ENCODE measurements at regions not wholly inside any gene's neighbourhood (a gene's known extent, or its start where the extent isn't known, plus 50 kb on each side); places are given as distances from the start of the nearest gene placed in this dataset.

DNA sequence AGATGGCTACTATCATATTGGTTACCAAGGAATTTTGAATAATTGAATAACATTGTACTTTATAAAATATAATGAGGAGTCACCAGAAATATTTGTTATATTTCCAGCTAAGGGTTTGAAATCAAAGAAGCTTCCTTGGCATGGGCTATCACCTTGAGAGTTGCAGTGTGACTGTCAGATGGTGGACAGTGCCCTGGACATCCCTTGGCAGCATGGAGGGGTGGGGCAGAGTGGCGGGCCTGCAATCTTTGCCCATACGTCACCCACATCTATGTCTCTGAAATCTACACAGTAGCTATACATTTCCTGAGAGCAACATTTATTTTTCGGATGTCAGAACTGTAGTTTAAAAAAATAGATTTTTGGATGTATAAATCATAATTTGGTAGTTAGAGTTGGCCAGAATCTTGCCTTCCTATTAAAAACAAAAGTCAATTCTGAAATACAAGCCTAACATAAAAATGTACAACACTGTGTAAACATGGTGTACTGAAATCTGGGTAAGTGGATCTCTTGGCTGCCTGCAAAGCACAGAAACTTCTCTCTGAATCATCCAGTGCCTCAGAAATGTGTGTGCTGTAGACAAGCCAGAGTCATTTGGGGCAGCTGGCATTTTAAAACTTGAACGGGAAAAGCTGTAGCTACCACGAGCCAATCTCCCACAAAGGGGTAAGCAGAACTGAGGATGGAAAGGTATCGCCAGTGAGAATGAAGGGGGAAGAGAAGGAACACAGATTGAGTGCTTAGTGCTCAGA is 124.2 kb upstream of the ARHGAP28 start:
- no peak for DNase-seq (ENCODE audit: extremely low read depth, insufficient read length)
- H3K36me3 ChIP-seq (ENCODE audit: control insufficient read depth, insufficient read depth, low read length), result no peaks in the 10 kb centered on the region
- H3K4me3 ChIP-seq (replicated peaks; ENCODE audit: low read depth, low read length), result no peak overlapping the region
- no peaks in the 10 kb centered on the region for H3K27me3 ChIP-seq (replicated peaks; ENCODE audit: control insufficient read depth, insufficient read depth, low read length)
- TF ChIP-seq, protein P1, sequence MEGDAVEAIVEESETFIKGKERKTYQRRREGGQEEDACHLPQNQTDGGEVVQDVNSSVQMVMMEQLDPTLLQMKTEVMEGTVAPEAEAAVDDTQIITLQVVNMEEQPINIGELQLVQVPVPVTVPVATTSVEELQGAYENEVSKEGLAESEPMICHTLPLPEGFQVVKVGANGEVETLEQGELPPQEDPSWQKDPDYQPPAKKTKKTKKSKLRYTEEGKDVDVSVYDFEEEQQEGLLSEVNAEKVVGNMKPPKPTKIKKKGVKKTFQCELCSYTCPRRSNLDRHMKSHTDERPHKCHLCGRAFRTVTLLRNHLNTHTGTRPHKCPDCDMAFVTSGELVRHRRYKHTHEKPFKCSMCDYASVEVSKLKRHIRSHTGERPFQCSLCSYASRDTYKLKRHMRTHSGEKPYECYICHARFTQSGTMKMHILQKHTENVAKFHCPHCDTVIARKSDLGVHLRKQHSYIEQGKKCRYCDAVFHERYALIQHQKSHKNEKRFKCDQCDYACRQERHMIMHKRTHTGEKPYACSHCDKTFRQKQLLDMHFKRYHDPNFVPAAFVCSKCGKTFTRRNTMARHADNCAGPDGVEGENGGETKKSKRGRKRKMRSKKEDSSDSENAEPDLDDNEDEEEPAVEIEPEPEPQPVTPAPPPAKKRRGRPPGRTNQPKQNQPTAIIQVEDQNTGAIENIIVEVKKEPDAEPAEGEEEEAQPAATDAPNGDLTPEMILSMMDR (IDR thresholded peaks at IDR 0.05; ENCODE audit: insufficient read depth, low read length, poor library complexity, severe bottlenecking), result no peak

- no peak for DNase-seq (ENCODE audit: extremely low read depth, insufficient read length)
- no peaks in the 10 kb centered on the region for H3K27me3 ChIP-seq (replicated peaks; ENCODE audit: control insufficient read depth, insufficient read depth, low read length)
- TF ChIP-seq, protein P1 (IDR thresholded peaks at IDR 0.05; ENCODE audit: insufficient read depth, low read length, poor library complexity, severe bottlenecking), result no peak
- H3K36me3 ChIP-seq (ENCODE audit: control insufficient read depth, insufficient read depth, low read length), result no peaks in the 10 kb centered on the region
- H3K4me3 ChIP-seq (replicated peaks; ENCODE audit: low read depth, low read length), result no peak overlapping the region
Measured at GRCh38 chr18:6606411-6607085, 123.0 kb upstream of the ARHGAP28 start.

DNA sequence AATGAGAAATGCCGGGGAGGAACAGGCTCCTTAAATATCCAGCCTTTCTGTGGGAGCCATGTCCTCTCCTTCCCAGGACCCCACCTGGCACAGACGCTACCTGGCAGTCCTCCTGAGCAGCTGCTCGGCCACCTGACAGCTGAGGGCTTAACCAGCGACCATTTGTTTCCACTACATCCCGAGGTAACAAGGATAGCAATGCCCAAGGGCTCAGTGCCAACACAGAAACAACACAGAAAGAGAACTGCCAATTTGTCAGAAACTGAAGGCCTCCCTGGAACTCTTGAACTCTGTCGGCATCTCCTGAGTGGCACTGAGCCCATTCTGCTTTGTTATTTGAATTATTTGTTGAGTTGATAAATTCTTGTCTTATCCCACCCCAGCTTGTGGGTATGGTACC is 122.2 kb upstream of the ARHGAP28 start:
- Histone ChIP-seq H3K27me3 (replicated peaks; ENCODE audit: control insufficient read depth, insufficient read depth, low read length) (no peaks in the 10 kb centered on the region), H3K36me3 (ENCODE audit: control insufficient read depth, insufficient read depth, low read length) (no peaks in the 10 kb centered on the region), H3K4me3 (replicated peaks; ENCODE audit: low read depth, low read length) (no peak overlapping the region)
- DNase-seq (ENCODE audit: extremely low read depth, insufficient read length), result no peak
- TF ChIP-seq, protein P1 (IDR thresholded peaks at IDR 0.05; ENCODE audit: insufficient read depth, low read length, poor library complexity, severe bottlenecking), result no peak

DNA sequence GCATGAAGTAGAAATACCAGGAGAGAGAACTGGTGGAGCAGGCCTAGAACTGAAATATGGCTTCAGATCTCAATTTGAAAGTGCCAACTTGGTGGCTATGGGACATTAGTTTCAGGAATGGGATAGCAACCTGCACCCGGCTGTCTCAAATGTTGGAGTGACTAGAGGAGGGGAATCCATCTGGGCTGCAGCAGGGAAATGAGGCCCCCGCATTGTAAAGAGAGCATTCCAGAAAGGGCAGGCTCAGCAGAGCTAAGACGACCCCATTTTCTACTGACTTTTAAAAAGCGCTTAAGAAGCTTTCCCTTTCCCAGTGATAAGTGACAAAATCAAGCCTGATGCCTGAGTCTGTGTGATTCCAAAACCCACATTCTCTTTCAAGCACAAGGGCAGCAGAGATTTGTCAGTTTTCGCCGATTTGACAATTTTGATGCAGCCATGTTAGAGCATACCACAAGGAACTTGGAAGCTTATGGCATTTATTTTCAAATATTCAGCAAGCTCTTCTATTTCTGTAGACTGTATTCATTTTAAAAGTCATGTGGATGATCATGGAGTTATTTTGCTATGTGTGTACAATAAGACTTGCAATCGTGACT is 119.8 kb upstream of the ARHGAP28 start:
- DNase-seq (ENCODE audit: extremely low read depth, insufficient read length), result no peak
- H3K36me3 ChIP-seq (ENCODE audit: control insufficient read depth, insufficient read depth, low read length), result no peaks in the 10 kb centered on the region
- H3K27me3 ChIP-seq (replicated peaks; ENCODE audit: control insufficient read depth, insufficient read depth, low read length), result no peaks in the 10 kb centered on the region
- no peak overlapping the region for H3K4me3 ChIP-seq (replicated peaks; ENCODE audit: low read depth, low read length)
- TF ChIP-seq, protein P1 (IDR thresholded peaks at IDR 0.05; ENCODE audit: insufficient read depth, low read length, poor library complexity, severe bottlenecking), result no peak

- Histone ChIP-seq H3K4me3 (replicated peaks; ENCODE audit: low read depth, low read length) (no peak overlapping the region), H3K27me3 (replicated peaks; ENCODE audit: control insufficient read depth, insufficient read depth, low read length) (no peaks in the 10 kb centered on the region), H3K36me3 (ENCODE audit: control insufficient read depth, insufficient read depth, low read length) (no peaks in the 10 kb centered on the region)
- TF ChIP-seq, protein P1 (IDR thresholded peaks at IDR 0.05; ENCODE audit: insufficient read depth, low read length, poor library complexity, severe bottlenecking), result no peak
- no peak for DNase-seq (ENCODE audit: extremely low read depth, insufficient read length)
Measured at GRCh38 chr18:6610466-6610865, 119.0 kb upstream of the ARHGAP28 start.

All from GM06990 (cell line).